Activated naive CD4-positive, alpha-beta T cell treated with anti-CD3 and anti-CD28 coated beads, Interleukin-2, amount 50 U/mL, for 16 hours (primary cell): ENCODE measurements at regions not wholly inside any gene's neighbourhood (a gene's known extent, or its start where the extent isn't known, plus 50 kb on each side); places are given as distances from the start of the nearest gene placed in this dataset.

Source experiments
- DNase-seq: peaks from one replicate; pipeline ENCODE4 v3.0.0-alpha.2; 2020

DNA sequence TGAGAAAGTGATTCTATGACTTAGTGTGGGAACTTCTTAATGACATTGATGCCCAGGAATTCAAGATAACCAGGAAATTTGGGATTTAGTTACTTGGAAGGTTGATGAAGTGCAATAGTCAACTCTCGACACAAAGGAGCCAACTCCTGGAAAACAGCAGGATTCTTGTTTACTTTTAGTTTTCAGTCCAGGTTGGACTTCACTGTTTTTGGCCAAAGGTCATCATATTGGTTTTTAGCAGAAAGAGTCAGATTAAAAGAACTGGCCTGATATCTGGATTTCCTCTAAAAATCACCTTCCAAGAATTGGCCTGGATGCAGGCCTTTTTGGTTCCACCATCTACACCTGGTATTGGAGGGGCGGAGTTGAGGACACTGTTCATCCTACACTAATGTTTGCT, 60.1 kb upstream of the SALL1 start:
- no peak for DNase-seq

GRCh38 chr16:51210087-51210486, 59.0 kb upstream of the SALL1 start:
- no peak for DNase-seq

DNA sequence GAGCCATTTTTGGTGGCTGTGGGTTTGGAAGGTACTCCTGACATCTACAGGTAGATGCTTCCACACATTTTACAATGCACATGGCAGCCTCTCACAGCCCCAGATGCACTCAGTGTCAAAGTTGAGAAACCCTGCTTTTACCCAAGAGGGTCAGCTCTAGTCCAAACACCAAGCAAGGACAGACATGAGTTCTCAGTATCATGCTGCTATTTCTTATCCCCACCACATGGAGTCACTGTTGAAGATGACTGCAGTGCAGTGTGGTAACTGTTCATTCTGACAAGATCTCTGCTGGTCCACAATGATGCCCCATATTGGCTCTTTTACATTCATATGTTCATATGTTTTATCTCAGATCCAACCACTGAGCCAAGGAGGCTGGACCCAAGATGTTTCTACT, 50.5 kb upstream of the SALL1 start:
- DNase-seq: no peak
